ENCODE measurements at regions not wholly inside any gene's neighbourhood (a gene's known extent, or its start where the extent isn't known, plus 50 kb on each side); places are given as distances from the start of the nearest gene placed in this dataset.

DNA sequence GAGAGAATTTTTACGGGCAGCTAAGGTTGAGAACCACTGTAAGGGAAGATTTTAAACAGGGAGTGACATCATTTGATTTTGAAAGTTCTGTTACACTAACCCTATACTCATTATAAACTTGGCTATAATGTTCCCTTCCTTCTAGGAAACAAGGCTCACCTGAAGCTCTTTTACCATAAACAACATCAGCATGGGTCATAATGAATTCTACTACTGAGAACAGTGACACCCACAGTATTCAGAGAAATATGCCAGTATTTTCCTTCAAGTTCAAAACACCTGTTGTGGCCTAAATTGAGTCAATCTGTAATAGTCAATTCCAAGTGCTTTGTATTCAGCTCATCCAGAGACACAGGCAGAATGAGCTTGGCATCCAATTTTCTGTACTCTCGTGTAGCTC lies 175.3 kb upstream of the STT3B start:
- in situ Hi-C loops (cut with HindIII; ENCODE audit: low sequenced_read_pairs) = no loop called here

DNA sequence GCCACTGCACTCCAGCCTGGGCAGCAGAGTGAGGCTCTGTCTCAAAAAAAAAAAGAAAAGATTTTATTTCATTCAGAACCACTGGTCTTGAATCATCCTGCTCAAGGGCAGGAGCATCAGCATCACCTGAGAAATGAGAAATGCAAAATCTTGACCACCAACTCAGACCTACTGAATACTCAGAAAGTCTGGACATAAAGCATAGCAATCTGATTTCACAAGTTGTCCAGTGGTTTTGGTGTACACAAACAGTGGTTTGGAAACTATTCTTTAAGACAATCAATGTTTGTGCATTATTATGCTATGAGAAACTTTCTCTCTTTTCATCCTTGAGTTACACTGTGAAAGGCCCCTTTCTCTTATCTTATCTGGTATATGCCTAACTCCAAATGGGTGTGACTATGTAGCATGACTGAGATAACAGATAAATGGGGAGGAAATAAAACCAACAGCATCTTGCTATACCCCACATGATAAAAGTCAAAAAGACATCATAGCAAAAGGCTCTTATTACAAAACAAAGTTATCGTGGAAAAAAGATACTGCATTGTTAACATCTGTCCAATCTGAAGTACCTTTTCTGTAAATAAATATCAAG lies 174.2 kb upstream of the STT3B start:
- in situ Hi-C loops (cut with HindIII; ENCODE audit: low sequenced_read_pairs) = no loop called here

DNA sequence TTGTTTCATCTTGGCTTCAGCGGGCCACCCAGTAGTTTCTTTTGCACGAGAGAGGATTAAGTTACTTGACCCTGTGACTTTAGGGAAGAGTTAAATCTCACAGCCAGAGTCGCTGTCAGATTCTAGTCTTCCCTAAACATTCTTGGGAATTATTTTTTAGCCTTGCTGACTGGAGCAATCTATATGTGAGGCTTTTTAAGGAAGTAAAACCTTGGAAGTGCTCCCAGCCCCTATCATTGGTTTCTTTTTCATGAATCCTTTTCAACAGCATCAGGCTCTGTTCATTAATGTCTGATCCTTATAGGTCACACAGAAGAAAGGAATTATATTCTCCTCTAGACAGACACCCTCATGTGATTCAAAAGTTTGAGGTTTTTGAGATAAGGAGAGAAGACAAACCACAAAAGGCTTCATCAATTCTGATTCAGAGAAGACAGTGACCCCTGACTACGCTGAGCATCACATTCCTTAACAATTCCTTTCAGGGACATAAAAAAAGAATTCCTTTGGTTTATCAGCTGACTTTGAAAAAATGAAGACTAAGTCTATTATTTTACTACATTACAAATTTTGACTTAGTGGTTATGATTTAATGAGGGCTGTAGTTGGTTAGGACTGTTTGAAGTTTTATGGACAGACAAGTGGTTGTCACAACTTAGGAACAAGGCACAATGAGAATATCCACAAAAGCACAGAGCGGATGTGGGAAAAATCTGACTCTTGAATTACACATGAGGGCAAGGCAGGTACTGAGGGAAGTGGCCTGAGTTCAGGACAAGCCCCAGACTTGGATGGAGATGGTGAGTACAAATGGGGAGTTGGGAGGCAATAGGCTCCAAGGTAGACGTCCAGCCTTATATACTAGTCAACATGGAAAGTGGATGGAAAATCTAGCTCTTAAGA lies 171.1 kb upstream of the STT3B start:
- in situ Hi-C loops (cut with HindIII; ENCODE audit: low sequenced_read_pairs) = no loop called here

DNA sequence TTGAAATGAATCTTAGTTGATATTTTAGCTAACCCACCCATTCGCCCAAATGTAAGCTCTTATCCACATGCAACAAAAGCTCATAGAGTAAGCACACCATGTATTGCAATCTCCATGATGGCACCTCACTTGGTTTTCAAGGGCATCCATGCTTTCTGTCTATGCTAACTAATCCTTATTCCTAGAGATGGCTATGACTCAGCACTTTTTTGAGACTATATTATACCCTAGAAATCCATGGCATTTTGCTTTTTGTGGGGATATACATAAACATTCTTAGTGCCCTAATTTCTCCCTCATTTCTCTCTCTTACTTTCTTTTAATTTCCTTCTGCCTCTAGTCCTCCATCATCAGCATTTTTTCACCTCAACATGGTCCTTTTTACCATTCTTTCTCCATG lies 168.5 kb upstream of the STT3B start:
- in situ Hi-C loops (cut with HindIII; ENCODE audit: low sequenced_read_pairs) = no loop called here

DNA sequence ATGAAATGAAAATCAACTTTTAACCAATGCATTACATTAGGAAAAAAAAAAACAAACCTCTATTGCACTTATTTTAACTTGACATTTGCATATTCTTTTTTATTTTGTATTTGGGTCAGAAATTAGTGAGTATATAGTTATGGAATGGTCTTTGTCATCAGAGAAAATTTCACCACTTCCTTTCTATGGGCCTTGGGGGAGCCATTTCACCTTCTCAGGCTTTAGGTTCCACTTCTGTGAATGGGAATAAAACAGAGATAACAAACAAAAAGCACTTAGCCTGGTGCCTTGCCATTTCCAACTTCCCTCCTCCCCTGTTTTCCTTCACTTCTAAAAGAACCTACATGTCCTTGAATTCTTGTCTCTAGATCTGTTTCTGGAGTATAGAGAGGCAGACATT lies 168.0 kb upstream of the STT3B start:
- in situ Hi-C loops (cut with HindIII; ENCODE audit: low sequenced_read_pairs) = no loop called here

DNA sequence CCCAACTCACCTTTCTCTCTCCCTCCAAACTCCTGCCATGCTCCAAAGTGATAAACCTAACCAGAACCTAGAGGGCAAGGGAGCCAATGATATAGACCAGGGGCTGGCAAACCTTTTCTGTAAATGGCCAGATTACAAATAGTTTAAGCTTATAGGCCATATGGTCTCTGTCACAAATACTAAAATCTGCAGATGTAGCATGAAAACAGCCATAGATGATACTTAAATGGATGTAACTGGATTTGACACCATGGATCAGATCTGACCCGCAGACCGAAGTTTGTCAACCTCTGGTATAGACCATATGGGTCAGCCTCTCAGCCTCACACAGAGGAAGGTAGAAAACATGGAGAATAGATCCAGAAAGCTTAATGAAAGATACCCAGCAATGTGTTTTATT lies 165.2 kb upstream of the STT3B start:
- in situ Hi-C loops (cut with HindIII; ENCODE audit: low sequenced_read_pairs) = no loop called here

DNA sequence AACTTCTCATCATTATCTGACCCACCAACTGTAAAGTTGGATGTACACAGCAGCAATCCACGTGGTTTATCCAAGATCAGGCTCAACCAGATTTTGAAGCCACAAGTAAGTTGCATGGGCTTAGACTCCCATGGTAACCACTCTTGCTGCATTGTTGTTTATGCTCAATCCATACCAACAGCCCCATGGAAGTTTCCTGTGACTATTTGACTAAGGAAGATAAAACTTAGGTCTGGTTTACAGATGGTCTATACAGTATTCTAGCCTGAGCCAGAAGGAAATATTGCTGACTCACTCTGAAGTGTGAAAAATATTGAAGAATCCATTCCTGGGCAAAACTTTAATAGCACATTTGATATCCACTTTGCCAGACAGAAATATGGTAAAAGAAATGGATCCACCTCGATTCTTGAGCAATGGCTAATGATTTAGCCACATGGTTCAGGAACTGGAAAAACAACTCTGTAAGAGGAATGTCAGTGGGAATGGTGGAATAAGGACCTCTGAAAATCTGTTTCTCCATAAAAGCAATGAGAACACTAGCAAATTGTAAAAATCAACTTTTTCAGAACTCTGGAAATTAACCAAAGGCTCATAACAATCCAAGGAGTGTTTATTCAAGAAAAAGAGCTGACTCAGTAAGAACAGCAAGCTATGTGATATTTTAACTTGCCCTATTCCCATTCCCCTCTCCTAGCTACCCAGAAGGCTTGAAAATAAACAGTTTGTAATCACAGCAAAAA lies 162.9 kb upstream of the STT3B start:
- in situ Hi-C loops (cut with HindIII; ENCODE audit: low sequenced_read_pairs) = loop anchor here (5.0 kb wide), 1 partner anchor 78 kb away; no protein-coding TSS in a partner anchor

DNA sequence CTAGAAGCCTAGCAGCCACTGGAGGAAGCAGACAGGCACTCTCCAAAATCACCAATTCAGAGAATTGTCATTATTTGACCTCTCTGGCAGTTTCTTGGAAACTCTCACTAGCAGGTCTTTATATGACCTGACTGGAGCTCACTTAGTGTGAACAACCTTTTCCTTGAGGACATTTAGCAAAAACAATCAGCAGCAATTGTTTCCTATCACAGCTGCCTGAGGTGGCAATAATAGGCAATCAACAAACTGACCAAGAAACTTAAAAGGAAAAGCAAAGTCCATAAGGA lies 162.4 kb upstream of the STT3B start:
- in situ Hi-C loops (cut with HindIII; ENCODE audit: low sequenced_read_pairs) = loop anchor here (5.0 kb wide), 1 partner anchor 78 kb away; no protein-coding TSS in a partner anchor

DNA sequence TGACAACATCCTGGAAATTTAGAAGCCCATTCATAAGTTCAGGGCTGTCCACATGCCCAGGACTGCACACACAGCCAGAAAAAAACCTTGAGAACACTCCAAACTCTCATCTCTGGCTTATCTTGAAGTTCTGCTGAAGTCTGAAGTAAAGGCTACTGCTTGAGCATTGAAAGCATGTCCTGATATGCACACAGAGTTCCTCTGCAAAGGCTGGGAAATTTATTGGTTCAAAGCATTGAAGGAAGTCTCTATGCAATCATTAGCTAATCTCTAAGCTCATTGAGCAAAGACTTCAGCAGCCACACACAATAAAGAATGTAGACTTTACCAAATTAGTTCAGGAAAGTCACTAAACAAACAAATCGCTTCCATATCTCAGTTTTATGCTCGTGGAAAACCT lies 162.0 kb upstream of the STT3B start:
- in situ Hi-C loops (cut with HindIII; ENCODE audit: low sequenced_read_pairs) = loop anchor here (5.0 kb wide), 1 partner anchor 78 kb away; no protein-coding TSS in a partner anchor

DNA sequence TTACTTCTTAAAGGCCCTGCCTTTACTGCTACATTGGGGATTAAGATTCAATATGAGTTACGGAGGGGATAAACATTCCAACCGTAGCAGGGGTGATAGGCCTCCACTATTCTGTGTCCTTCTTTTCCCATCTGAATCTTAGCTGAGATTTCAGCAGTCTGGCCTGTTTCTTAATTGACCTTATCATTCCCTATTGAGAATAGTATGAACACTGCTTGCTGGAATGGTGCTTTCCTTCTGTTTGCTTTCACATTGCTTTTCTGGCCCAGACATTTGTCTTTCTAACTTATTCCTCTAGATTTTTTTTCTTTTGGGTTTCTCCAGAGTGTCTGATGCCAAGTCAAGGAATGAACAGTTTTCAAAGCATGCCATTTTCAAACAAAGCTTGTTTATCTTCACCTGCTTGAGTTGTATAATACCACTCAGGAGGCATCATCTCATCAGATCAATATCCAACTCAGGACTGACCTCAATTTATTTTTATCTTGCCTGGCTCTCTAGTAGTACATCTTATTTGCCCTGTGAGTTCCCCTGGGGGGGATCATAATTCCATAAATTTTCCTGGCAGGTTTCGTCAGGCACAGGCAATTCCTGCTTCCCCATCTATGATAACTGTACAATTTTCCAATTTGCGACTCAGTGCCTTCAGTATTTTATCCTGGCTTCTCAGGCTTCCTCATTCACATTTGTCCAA lies 161.1 kb upstream of the STT3B start:
- in situ Hi-C loops (cut with HindIII; ENCODE audit: low sequenced_read_pairs) = loop anchor here (5.0 kb wide), 1 partner anchor 79 kb away; no protein-coding TSS in a partner anchor

DNA sequence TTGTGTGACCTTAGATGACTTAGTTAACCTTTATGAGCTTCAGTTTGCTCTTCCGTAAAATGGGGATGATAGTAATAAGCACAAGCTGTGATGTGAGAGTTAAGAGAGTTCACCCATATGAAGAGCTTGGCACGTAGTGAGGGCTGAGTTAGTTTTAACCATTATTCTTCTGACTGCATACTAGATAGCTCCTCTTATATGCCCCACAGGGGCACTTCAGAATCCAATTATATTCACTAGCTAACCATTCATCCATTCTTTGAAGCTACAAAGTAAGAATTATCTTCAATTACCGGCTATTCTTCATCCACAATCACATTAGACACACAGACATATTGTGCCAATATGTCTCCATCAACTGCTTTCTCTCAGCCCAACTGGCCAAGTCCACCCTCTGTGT lies 159.0 kb upstream of the STT3B start:
- in situ Hi-C loops (cut with HindIII; ENCODE audit: low sequenced_read_pairs) = loop anchor here (5.0 kb wide), 1 partner anchor 81 kb away; no protein-coding TSS in a partner anchor

DNA sequence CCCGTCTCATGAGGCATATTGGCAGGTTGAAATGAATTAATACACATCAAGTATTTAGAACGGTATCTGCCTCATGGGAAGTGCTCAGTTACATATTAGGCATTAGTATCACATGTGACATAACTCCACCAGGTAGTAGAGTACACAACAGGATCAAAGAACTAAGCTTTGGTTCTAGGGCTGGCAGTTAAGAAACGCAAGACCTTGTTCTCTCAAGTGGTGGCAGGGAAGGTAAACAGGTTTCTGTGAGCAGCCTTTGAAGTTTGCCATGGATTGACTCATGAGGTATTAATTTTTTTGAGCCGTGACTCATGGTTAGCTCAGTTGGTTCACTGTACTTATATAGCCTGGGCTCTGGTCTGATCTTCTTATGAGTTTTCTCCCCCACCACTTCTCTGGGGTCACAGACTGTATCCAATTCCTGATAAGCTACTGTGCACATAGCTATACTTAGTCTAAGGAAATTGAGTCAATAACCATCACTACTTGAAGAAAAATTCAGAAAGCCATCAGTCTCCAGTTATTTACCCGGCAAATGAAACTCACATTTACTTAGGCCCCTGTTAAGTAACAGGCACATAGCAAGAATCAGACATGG lies 155.6 kb upstream of the STT3B start:
- in situ Hi-C loops (cut with HindIII; ENCODE audit: low sequenced_read_pairs) = no loop called here

DNA sequence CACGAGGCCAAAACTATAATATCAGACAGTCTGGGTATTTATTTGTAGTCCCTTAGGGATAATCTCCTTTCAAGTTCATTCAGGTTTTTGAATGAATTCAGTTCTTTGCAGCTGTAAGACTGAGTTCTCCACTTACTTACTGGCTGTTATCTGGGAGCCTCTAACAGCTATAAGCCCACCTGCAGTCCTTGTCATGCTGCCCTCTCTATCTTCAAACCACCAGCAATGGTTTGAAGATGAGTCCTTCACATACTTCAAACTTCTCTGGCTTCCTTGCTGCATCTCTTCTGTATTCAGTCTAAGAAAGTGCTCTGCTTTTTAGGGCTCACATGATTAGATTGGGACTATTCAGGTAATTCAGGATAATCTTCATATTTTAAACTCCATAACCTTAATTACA lies 154.5 kb upstream of the STT3B start:
- in situ Hi-C loops (cut with HindIII; ENCODE audit: low sequenced_read_pairs) = no loop called here

DNA sequence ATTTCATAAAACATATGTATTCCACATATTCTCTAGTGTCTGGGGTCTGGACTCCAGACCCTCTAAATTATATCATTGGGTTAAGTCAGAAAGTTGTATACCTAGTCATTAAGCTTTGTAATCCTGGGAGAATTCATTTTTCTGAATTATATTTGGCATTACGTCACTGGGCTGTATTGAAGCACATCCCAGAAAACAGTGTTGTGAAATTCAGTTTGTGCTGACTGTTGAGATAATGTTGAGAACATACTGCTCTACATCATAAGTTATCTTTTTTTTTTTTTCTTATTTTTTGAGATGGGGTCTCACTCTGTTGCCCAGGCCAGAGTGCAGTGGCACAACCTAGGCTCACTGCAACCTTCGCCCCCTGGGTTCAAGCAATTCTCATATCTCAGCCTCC lies 153.1 kb upstream of the STT3B start:
- in situ Hi-C loops (cut with HindIII; ENCODE audit: low sequenced_read_pairs) = no loop called here

DNA sequence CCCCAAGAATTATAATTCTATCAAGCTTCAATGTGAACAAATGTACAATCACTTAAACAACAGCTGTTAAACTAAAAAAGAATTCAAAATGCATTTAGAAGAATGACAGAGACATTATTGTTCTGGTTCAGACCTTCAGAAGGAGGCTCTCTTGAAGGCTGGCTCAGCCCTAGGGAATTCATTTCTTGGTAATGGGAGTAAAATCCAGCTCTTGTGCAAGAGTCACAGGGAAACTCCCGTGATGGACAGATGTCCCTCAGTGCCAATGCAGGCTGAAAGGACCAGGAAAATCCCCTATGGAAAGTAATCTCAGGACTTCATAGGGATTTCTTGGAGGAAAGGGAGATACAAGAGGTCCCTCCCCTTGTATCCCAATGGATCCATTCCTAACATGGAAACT lies 149.9 kb upstream of the STT3B start:
- in situ Hi-C loops (cut with HindIII; ENCODE audit: low sequenced_read_pairs) = no loop called here

DNA sequence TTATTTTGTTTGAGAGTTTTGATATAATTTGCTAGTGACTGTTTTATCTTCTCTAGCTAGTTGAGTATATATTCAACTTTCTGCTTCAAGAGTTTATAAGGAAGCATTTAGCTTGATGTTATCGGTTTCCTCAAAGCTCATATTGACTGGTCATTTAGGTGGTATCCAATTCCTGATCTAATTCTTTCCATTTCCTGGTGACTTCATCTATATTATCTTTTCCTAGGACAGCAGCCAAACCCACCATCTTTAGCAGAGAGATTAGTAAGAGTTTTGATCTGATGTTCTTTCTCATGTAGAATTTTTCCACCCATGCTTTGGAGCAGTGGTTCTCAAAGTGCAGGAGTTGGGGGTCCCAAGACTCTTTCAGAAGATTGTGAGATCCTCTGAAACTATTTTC lies 148.6 kb upstream of the STT3B start:
- in situ Hi-C loops (cut with HindIII; ENCODE audit: low sequenced_read_pairs) = no loop called here

DNA sequence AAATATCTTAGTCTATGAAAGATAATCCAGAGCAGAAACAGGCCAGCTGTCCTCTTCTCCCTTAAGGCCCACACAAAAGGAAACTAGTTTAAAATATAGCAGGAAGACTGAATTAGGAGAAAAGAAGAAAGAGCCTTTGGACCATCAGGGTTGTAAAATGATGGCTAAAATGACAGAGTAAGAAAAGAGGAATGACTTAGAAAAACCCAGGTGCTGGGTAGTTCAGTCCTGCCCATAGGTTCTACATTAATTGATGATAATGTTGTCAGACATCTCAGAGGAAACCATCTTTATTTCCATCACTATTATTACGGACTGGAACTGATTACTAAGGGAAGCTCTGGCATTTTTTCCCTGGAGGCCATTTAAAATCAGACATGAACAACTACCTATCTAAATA lies 142.8 kb upstream of the STT3B start:
- in situ Hi-C loops (cut with HindIII; ENCODE audit: low sequenced_read_pairs) = no loop called here

DNA sequence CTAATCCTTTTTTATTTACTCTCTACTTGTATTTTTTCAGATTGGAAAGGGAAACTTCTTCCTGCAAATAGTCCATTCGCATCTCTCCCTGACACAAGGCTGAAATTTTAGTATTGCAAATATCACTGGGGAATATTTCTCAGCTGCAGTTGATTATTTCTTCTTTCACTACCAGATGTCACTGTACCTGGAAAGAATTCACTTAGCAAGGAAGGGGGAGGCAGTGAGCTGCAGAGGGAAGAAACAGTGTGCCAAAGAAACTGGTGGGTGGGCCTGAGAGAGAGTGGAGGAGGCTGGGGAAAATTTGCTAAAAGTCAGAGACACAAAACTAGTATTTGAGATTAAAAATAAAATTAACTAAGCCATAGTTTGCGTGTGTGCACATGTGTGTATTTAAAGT lies 142.3 kb upstream of the STT3B start:
- in situ Hi-C loops (cut with HindIII; ENCODE audit: low sequenced_read_pairs) = no loop called here

DNA sequence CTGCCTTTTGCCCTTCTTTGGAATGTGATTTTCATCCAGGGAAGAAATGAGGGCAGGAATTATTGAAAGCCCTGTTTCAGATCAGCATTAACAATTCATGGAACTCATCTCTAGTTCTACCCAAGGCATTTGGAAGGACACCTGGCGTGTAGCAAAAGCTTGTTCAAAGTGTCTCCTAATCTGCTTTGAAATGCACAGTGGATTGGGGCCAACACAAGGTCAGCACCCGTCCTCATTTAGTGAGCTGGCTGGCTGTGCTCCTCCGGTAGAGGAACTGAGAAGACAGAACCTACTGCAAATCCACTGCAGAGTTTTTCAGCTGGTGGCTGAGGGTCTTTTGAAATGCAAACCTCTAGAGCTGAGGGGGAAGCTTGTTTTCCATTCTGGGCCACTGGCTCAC lies 141.6 kb upstream of the STT3B start:
- in situ Hi-C loops (cut with HindIII; ENCODE audit: low sequenced_read_pairs) = no loop called here

DNA sequence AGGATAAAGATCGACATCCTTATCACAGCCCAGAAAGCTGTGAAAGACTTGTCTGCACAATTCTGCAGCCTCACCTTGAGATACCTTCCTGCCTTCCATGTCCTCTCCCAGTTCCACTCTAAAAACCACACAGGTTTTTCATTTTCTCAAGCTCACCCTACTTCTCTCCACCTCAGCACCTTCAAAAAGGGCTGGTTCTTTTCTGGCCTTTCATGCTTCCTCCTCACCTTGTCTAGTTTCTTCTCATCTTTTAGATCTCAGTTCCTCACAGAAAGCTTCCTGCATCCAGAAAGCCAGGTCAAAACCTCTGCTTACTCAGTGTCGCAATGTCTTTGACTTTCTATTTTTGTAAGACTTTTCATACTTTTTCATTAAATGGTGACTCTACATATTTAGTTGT lies 140.2 kb upstream of the STT3B start:
- in situ Hi-C loops (cut with HindIII; ENCODE audit: low sequenced_read_pairs) = no loop called here

DNA sequence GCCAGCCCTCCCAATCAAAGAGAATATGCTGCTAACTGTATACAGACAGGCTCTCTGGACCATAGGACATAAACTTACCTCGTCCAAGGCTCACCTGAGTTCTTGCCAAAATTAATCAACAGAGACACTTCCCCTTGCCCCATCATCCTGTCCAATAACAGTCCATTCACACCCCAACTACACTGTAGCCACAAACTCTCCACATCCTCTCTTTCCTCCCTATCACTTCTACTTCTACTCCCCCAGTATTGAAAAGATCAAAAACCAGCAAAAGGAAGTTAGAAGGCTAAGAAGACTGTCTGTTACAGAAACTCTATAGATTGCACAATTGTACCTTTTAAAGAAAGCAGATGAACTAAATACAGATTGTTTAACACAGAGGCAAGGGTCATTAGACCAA lies 133.5 kb upstream of the STT3B start:
- in situ Hi-C loops (cut with HindIII; ENCODE audit: low sequenced_read_pairs) = no loop called here

Data from endothelial cell of hepatic sinusoid (primary cell).